T47D (cell line): ENCODE measurements at regions not wholly inside any gene's neighbourhood (a gene's known extent, or its start where the extent isn't known, plus 50 kb on each side); places are given as distances from the start of the nearest gene placed in this dataset.

Experiments
- DNase-seq, 2 experiments: peaks; one replicate each; pipeline versions ENCODE4 v3.0.0 to v3.0.0-alpha.2; 2011 to 2012; ENCODE audit warnings: low read depth in 1 of 2, low spot score in 1 of 2
- JUND ChIP-seq: IDR thresholded peaks from 2 replicates; pipeline ENCODE4 v1.6.1; 2012; ENCODE audit warnings: low read depth
- in situ Hi-C: cut with HindIII; loops from 2 replicates; pipeline ENCODE4 v1.10.0; 2016; ENCODE audit warnings: low sequenced_read_pairs, low pct_unique_long_range_greater_than_20kb

GRCh38 chr17:71227841-71228240 is 893.0 kb upstream of the SOX9 start:
- in situ Hi-C loops = no loop called here
- no peak for TF ChIP-seq JUND

GRCh38 chr17:71229070-71229469 is 891.8 kb upstream of the SOX9 start:
- TF ChIP-seq JUND = no peak
- in situ Hi-C loops = no loop called here
- DNase-seq = no peak

More at GRCh38 chr17:71227841-71228240, 893.0 kb upstream of the SOX9 start:
- no peak for DNase-seq

- in situ Hi-C loops = no loop called here
- no peak for DNase-seq
- no peak for TF ChIP-seq JUND
These were observed 887.8 kb upstream of the SOX9 start for GRCh38 chr17:71232801-71233559.

- no peak for TF ChIP-seq JUND
- in situ Hi-C loops = no loop called here
- DNase-seq = peak in 1 of 2 experiments; percentile 11
These were observed 886.5 kb upstream of the SOX9 start for GRCh38 chr17:71234349-71234748.

GRCh38 chr17:71237903-71238538 is 882.8 kb upstream of the SOX9 start:
- DNase-seq = peak in 1 of 2 experiments; percentile 53
- in situ Hi-C loops = no loop called here
- no peak for TF ChIP-seq JUND

GRCh38 chr17:71247441-71248015 is 873.3 kb upstream of the SOX9 start:
- in situ Hi-C loops = no loop called here
- no peak for DNase-seq
- TF ChIP-seq JUND = no peak

GRCh38 chr17:71251276-71251675 is 869.5 kb upstream of the SOX9 start:
- DNase-seq = no peak
- in situ Hi-C loops = no loop called here
- TF ChIP-seq JUND = no peak

GRCh38 chr17:71251951-71252350 is 868.9 kb upstream of the SOX9 start:
- in situ Hi-C loops = no loop called here
- TF ChIP-seq JUND = no peak
- no peak for DNase-seq

- in situ Hi-C loops = no loop called here
- no peak for TF ChIP-seq JUND
These were observed 868.4 kb upstream of the SOX9 start for GRCh38 chr17:71252436-71252835.

GRCh38 chr17:71257096-71257495 is 863.7 kb upstream of the SOX9 start:
- no peak for DNase-seq
- in situ Hi-C loops = no loop called here
- no peak for TF ChIP-seq JUND

More at GRCh38 chr17:71252436-71252835, 868.4 kb upstream of the SOX9 start:
- no peak for DNase-seq

- DNase-seq = no peak
- in situ Hi-C loops = no loop called here
- TF ChIP-seq JUND = no peak
These were observed 860.4 kb upstream of the SOX9 start for GRCh38 chr17:71260366-71260940.

- TF ChIP-seq JUND = no peak
- in situ Hi-C loops = no loop called here
- no peak for DNase-seq
These were observed 858.2 kb upstream of the SOX9 start for GRCh38 chr17:71262586-71262985.

- in situ Hi-C loops = no loop called here
- DNase-seq = no peak
- no peak for TF ChIP-seq JUND
These were observed 853.2 kb upstream of the SOX9 start for GRCh38 chr17:71267668-71268067.
